Left lung (tissue), 4 donors: ENCODE measurements at regions not wholly inside any gene's neighbourhood (a gene's known extent, or its start where the extent isn't known, plus 50 kb on each side); places are given as distances from the start of the nearest gene placed in this dataset.

Source experiments
- ATAC-seq: fragments of 200-7000 bp; cut with Tn5 transposase; one replicate; pipeline ENCODE4 v1.9.1; 2020; ENCODE audit warnings: moderate library complexity
- DNase-seq, 4 donors: peaks; one replicate each; pipeline ENCODE4 v3.0.0-alpha.2; 2013 to 2020
- H3K27ac ChIP-seq, 2 donors: fragments of 200-600 bp; sonication (generic) in 1 of 2; one replicate each; pipeline versions ENCODE4 v1.5.0 to v1.8.0; 2020 to 2021
- H3K27me3 ChIP-seq, 2 donors: fragments of 200-600 bp; sonication (generic) in 1 of 2; one replicate each; pipeline versions ENCODE4 v1.5.0 to v1.8.0; 2020 to 2021
- H3K36me3 ChIP-seq, 2 donors: fragments of 200-600 bp; sonication (generic) in 1 of 2; one replicate each; pipeline versions ENCODE4 v1.5.0 to v1.8.0; 2020 to 2021
- H3K4me1 ChIP-seq, 2 donors: fragments of 200-600 bp; one replicate each; pipeline ENCODE4 v1.8.0; 2021
- H3K4me3 ChIP-seq, 2 donors: fragments of 200-600 bp; sonication (generic) in 1 of 2; one replicate each; pipeline versions ENCODE4 v1.5.0 to v1.8.0; 2020 to 2021; ENCODE audit warnings: mild to moderate bottlenecking in 1 of 2
- H3K9me3 ChIP-seq, 2 donors: fragments of 200-600 bp; sonication (generic) in 1 of 2; one replicate each; pipeline versions ENCODE4 v1.5.0 to v1.8.0; 2020 to 2021
- CTCF ChIP-seq, 2 donors: fragments of 200-600 bp; sonication (generic) in 1 of 2; IDR thresholded peaks; one replicate each; pipeline versions ENCODE4 v1.5.0 to v1.8.0; 2021; ENCODE audit warnings: antibody characterized with exemption in 2 of 2
- intact Hi-C, 2 donors: fragments of 100-400 bp; cut with DNase I; formaldehyde crosslinking; loops; one replicate each; pipeline versions ENCODE4 v1.11.2 to v1.14.2; 2022
- donor health status: DM: no; HTN: yes; CAD: no.
- donor health status: DM: no; HTN: no; CAD: no.

DNA sequence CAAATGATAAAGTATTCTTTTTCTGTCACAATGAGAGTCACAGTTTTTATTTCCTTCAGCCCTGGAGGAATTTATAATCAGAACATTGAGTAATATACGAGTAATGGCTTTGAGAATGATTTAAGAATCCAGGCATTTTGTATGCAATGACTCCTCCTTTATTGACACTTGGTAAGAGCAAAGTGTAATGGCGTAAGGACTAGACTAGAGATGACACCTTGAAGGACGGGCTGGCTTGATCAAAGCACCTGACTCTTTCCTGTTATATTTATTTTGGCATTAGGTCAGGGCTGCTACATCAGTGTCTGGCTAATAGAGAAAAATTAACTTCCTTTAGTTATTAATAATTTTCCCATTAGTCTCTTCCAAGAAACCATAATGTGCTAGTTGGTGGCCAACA is 482.4 kb upstream of the GCFC2 start:
- ATAC-seq (no peak), DNase-seq (no peak)
- Histone ChIP-seq H3K4me1 (no peaks in the 10 kb centered on the region), H3K9me3 (no peaks in the 10 kb centered on the region), H3K27me3 (no peaks in the 10 kb centered on the region), H3K27ac (no peak overlapping the region), H3K4me3 (no peak overlapping the region), H3K36me3 (no peaks in the 10 kb centered on the region)
- intact Hi-C loops, result no loop called here
- TF ChIP-seq CTCF (IDR thresholded peaks at IDR 0.05), result no peak

- no peak for TF ChIP-seq CTCF (IDR thresholded peaks at IDR 0.05)
- H3K27ac ChIP-seq, result no peak overlapping the region
- no peak overlapping the region for H3K4me3 ChIP-seq
- intact Hi-C loops, result no loop called here
- DNase-seq (no peak), ATAC-seq (no peak)
- no peaks in the 10 kb centered on the region for H3K9me3 ChIP-seq
- H3K27me3 ChIP-seq, result no peaks in the 10 kb centered on the region
- no peaks in the 10 kb centered on the region for H3K4me1 ChIP-seq
- no peaks in the 10 kb centered on the region for H3K36me3 ChIP-seq
Observed at GRCh38 chr2:76188334-76189008, 477.8 kb upstream of the GCFC2 start.

- intact Hi-C loops, result no loop called here
- no peak for TF ChIP-seq CTCF (IDR thresholded peaks at IDR 0.05)
- H3K9me3 ChIP-seq, result no peaks in the 10 kb centered on the region
- no peaks in the 10 kb centered on the region for H3K27me3 ChIP-seq
- DNase-seq, result no peak
- no peaks in the 10 kb centered on the region for H3K4me1 ChIP-seq
- H3K4me3 ChIP-seq, result no peak overlapping the region
- no peaks in the 10 kb centered on the region for H3K36me3 ChIP-seq
- ATAC-seq, result no peak
- H3K27ac ChIP-seq, result no peak overlapping the region
Observed at GRCh38 chr2:76187415-76187814, 476.7 kb upstream of the GCFC2 start.

DNA sequence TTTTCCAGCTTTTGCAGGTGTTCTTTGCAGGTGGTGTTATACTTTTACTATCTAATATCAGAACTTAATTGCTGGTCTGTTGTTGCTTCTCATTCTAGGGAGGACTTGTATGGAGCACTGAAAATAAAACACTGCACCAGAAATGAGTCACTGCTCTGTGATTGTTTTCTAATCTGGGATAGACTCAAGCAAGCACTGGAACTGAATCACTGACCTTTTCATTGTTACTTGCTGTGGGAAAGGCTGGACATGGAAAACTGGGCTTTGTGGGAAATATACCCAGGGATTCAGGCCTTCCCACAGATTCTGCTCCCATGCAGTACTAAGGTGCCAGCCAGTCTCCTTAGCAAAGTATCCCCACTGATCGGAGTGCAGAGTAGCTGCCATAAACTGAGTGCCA is 470.0 kb upstream of the GCFC2 start:
- ATAC-seq (no peak), DNase-seq (no peak)
- Histone ChIP-seq H3K9me3 (peaks cover 0 to 35% of the 10 kb centered on the region in 2 donors), H3K36me3 (no peaks in the 10 kb centered on the region), H3K27me3 (no peaks in the 10 kb centered on the region), H3K27ac (no peak overlapping the region), H3K4me3 (no peak overlapping the region), H3K4me1 (no peaks in the 10 kb centered on the region)
- intact Hi-C loops, result no loop called here
- no peak for TF ChIP-seq CTCF (IDR thresholded peaks at IDR 0.05)

- intact Hi-C loops, result no loop called here
Observed at GRCh38 chr2:76178610-76179009, 467.9 kb upstream of the GCFC2 start.

More at GRCh38 chr2:76178610-76179009, 467.9 kb upstream of the GCFC2 start:
- no peak overlapping the region for H3K27ac ChIP-seq
- DNase-seq, result no peak
- no peaks in the 10 kb centered on the region for H3K27me3 ChIP-seq
- H3K4me3 ChIP-seq, result no peak overlapping the region
- no peak for TF ChIP-seq CTCF (IDR thresholded peaks at IDR 0.05)
- H3K36me3 ChIP-seq, result no peaks in the 10 kb centered on the region
- no peak for ATAC-seq
- no peaks in the 10 kb centered on the region for H3K4me1 ChIP-seq
- peaks cover 0 to 54% of the 10 kb centered on the region in 2 donors for H3K9me3 ChIP-seq
